Suprapubic skin (tissue), 4 donors: ENCODE measurements at regions not wholly inside any gene's neighbourhood (a gene's known extent, or its start where the extent isn't known, plus 50 kb on each side); places are given as distances from the start of the nearest gene placed in this dataset.

Experiments
- EP300 ChIP-seq: sonication (generic); formaldehyde crosslinking; IDR thresholded peaks from one replicate; pipeline ENCODE4 v1.6.1; 2017; ENCODE audit warnings: antibody characterized with exemption
- POLR2A ChIP-seq, 2 donors: fragments of 450-650 bp; IDR thresholded peaks; one replicate each; pipeline ENCODE4 v1.6.1; 2017; ENCODE audit warnings: antibody characterized with exemption in 2 of 2, mild to moderate bottlenecking in 2 of 2, moderate library complexity in 2 of 2
- POLR2AphosphoS5 ChIP-seq, 3 donors: sonication (generic); formaldehyde crosslinking; IDR thresholded peaks; one replicate each; pipeline ENCODE4 v1.6.1; 2017; ENCODE audit warnings: antibody characterized with exemption in 3 of 3
- TF ChIP-seq, protein P1 (sequence below), 2 donors: fragments of 200-600 bp in 1 of 2; fragments of 450-650 bp in 1 of 2; sonication (generic) in 1 of 2; IDR thresholded peaks; one replicate each; pipeline ENCODE4 v1.5.1; 2016 to 2019; ENCODE audit warnings: antibody characterized with exemption in 2 of 2, mild to moderate bottlenecking in 1 of 2, moderate library complexity in 1 of 2

DNA sequence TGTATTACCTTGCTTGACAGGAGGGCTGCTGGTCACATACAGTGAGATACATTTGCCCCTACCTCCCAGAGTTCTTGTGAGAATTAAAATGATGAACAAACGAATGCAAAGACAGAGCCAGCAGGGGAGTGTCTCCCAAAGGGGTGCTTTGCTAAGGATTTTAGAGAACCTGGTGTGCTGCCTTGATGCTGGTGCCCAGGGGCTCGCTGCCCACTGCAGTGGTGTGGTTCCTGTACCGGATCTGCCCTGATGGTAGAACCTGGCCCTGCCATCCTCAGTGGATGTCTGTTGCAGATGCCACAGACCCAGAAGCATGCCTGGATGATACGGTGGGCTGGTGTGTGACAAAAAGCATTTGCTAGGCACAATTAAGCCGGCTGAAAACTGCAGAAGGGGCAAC lies 414.8 kb upstream of the HS6ST1 start:
- no peak for TF ChIP-seq EP300
- TF ChIP-seq, protein P1, sequence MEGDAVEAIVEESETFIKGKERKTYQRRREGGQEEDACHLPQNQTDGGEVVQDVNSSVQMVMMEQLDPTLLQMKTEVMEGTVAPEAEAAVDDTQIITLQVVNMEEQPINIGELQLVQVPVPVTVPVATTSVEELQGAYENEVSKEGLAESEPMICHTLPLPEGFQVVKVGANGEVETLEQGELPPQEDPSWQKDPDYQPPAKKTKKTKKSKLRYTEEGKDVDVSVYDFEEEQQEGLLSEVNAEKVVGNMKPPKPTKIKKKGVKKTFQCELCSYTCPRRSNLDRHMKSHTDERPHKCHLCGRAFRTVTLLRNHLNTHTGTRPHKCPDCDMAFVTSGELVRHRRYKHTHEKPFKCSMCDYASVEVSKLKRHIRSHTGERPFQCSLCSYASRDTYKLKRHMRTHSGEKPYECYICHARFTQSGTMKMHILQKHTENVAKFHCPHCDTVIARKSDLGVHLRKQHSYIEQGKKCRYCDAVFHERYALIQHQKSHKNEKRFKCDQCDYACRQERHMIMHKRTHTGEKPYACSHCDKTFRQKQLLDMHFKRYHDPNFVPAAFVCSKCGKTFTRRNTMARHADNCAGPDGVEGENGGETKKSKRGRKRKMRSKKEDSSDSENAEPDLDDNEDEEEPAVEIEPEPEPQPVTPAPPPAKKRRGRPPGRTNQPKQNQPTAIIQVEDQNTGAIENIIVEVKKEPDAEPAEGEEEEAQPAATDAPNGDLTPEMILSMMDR (IDR thresholded peaks at IDR 0.05) = no peak
- no peak for TF ChIP-seq POLR2A (IDR thresholded peaks at IDR 0.05)
- TF ChIP-seq POLR2AphosphoS5 (IDR thresholded peaks at IDR 0.05) = no peak
